ENCODE measurements at regions not wholly inside any gene's neighbourhood (a gene's known extent, or its start where the extent isn't known, plus 50 kb on each side); places are given as distances from the start of the nearest gene placed in this dataset.

- no peak for TF ChIP-seq CTCF (IDR thresholded peaks at IDR 0.05)
- TF ChIP-seq EZH2 (IDR thresholded peaks at IDR 0.05) = no peak
- no peak for TF ChIP-seq EZH2phosphoT487 (IDR thresholded peaks at IDR 0.05)
Observed at GRCh38 chr18:43875511-43875910, 598.2 kb upstream of the SYT4 start.

Measured in neural progenitor cell (in vitro differentiated cells).